Bronchial epithelial cell (primary cell): ENCODE measurements at regions not wholly inside any gene's neighbourhood (a gene's known extent, or its start where the extent isn't known, plus 50 kb on each side); places are given as distances from the start of the nearest gene placed in this dataset.
A peak's percentile ranks its signal among the peaks of the same experiment; 100 is the strongest.
"Not testable (repeated sequence)": the region's sequence is repeated elsewhere in the genome, so short reads cannot be mapped to it uniquely, and the experiment has no call there.

Source experiments
- DNase-seq: peaks from one replicate; pipeline ENCODE4 v3.0.0-alpha.2; 2010; ENCODE audit warnings: low read depth
- FAIRE-seq: peaks from 2 replicates; lab custom pipeline; 2011; peaks lifted over from hg19 to GRCh38; lab: Jason Lieb, UNC
- H3K27me3 ChIP-seq: 2 replicates; pipeline ENCODE4 v1.5.1; 2011; ENCODE audit warnings: low read length; ENCODE audit not compliant: control insufficient read depth, insufficient read depth
- H3K36me3 ChIP-seq: 2 replicates; pipeline ENCODE4 v1.5.1; 2011; ENCODE audit warnings: low read length; ENCODE audit not compliant: control insufficient read depth, insufficient read depth
- H3K4me3 ChIP-seq: 2 replicates; pipeline ENCODE4 v1.5.1; 2011; ENCODE audit warnings: mild to moderate bottlenecking, low read depth, low read length, control low read depth
- CTCF ChIP-seq: IDR thresholded peaks from 2 replicates; pipeline ENCODE4 v1.5.1; 2011; ENCODE audit warnings: mild to moderate bottlenecking, moderate library complexity, low read length, control low read depth, inconsistent platforms; ENCODE audit not compliant: insufficient read depth, severe bottlenecking

GRCh38 chr17:72189768-72190593, 69.2 kb downstream of the SOX9 start:
- no peak for DNase-seq
- no peak overlapping the region for H3K4me3 ChIP-seq
- no peaks in the 10 kb centered on the region for H3K27me3 ChIP-seq
- TF ChIP-seq CTCF, result no peak
- no peaks in the 10 kb centered on the region for H3K36me3 ChIP-seq
- FAIRE-seq, result no peak

- Histone ChIP-seq H3K36me3 (no peaks in the 10 kb centered on the region), H3K27me3 (no peaks in the 10 kb centered on the region), H3K4me3 (no peak overlapping the region)
- TF ChIP-seq CTCF, result no peak
- DNase-seq, result no peak
- no peak for FAIRE-seq
These were observed 70.5 kb downstream of the SOX9 start for GRCh38 chr17:72191356-72191755.

GRCh38 chr17:72191921-72192799, 71.3 kb downstream of the SOX9 start:
- H3K4me3 ChIP-seq, result no peak overlapping the region
- H3K36me3 ChIP-seq, result no peaks in the 10 kb centered on the region
- FAIRE-seq, result no peak
- no peak for TF ChIP-seq CTCF
- peak; percentile 83 for DNase-seq
- H3K27me3 ChIP-seq, result no peaks in the 10 kb centered on the region

GRCh38 chr17:72192800-72193192, 72.0 kb downstream of the SOX9 start:
- Histone ChIP-seq H3K27me3 (no peaks in the 10 kb centered on the region), H3K36me3 (no peaks in the 10 kb centered on the region), H3K4me3 (no peak overlapping the region)
- FAIRE-seq (no peak), DNase-seq (peak; percentile 39)
- TF ChIP-seq CTCF, result no peak

GRCh38 chr17:72193391-72194106, 72.7 kb downstream of the SOX9 start:
- FAIRE-seq, result no peak
- no peak for TF ChIP-seq CTCF
- peak; percentile 23 for DNase-seq

GRCh38 chr17:72194107-72194440, 73.3 kb downstream of the SOX9 start:
- not testable (repeated sequence) for DNase-seq, FAIRE-seq, H3K27me3 ChIP-seq

More at GRCh38 chr17:72193391-72194106, 72.7 kb downstream of the SOX9 start:
- no peak overlapping the region for H3K4me3 ChIP-seq
- no peaks in the 10 kb centered on the region for H3K36me3 ChIP-seq
- no peaks in the 10 kb centered on the region for H3K27me3 ChIP-seq

More at GRCh38 chr17:72194107-72194440, 73.3 kb downstream of the SOX9 start:
- H3K36me3 ChIP-seq, H3K4me3 ChIP-seq: not testable (repeated sequence)
